Liver (tissue), 8 donors: ENCODE measurements at regions not wholly inside any gene's neighbourhood (a gene's known extent, or its start where the extent isn't known, plus 50 kb on each side); places are given as distances from the start of the nearest gene placed in this dataset.
"Not testable (repeated sequence)": the region's sequence is repeated elsewhere in the genome, so short reads cannot be mapped to it uniquely, and the experiment has no call there.

ENCODE experiments used
- DNase-seq: peaks from one replicate; pipeline ENCODE4 v3.0.0-alpha.2; 2017; ENCODE audit warnings: low spot score
- H3K27ac ChIP-seq, 2 donors: one replicate each; pipeline ENCODE4 v1.7.0; 2013; ENCODE audit warnings: inconsistent platforms in 2 of 2, low read length in 2 of 2, control low read depth in 1 of 2, low read depth in 1 of 2, mild to moderate bottlenecking in 1 of 2
- H3K27me3 ChIP-seq, 4 donors: one replicate each; pipeline versions ENCODE4 v1.6.1 to v1.7.0; 2013; ENCODE audit warnings: low read length in 3 of 4, inconsistent platforms in 1 of 4, mild to moderate bottlenecking in 1 of 4, moderate library complexity in 1 of 4; ENCODE audit not compliant: control insufficient read depth in 4 of 4, insufficient read depth in 4 of 4
- H3K36me3 ChIP-seq, 4 donors: one replicate each; pipeline versions ENCODE4 v1.6.1 to v1.7.0; 2013; ENCODE audit warnings: low read length in 3 of 4, mild to moderate bottlenecking in 3 of 4, low read depth in 1 of 4, moderate library complexity in 1 of 4; ENCODE audit not compliant: control insufficient read depth in 4 of 4, insufficient read depth in 3 of 4
- H3K4me1 ChIP-seq, 4 donors: one replicate each; pipeline versions ENCODE4 v1.6.1 to v1.7.0; 2013; ENCODE audit warnings: low read length in 3 of 4, mild to moderate bottlenecking in 3 of 4, moderate library complexity in 1 of 4; ENCODE audit not compliant: control insufficient read depth in 4 of 4, insufficient read depth in 4 of 4
- H3K4me3 ChIP-seq, 3 donors: one replicate each; pipeline versions ENCODE4 v1.6.1 to v1.7.0; 2013; ENCODE audit warnings: low read length in 3 of 3, control low read depth in 1 of 3, low read depth in 1 of 3, mild to moderate bottlenecking in 1 of 3
- H3K9ac ChIP-seq, 2 donors: one replicate each; pipeline ENCODE4 v1.7.0; 2013; ENCODE audit warnings: low read length in 2 of 2, mild to moderate bottlenecking in 2 of 2, moderate library complexity in 2 of 2, control low read depth in 1 of 2, low read depth in 1 of 2
- H3K9me3 ChIP-seq, 4 donors: one replicate each; pipeline versions ENCODE4 v1.6.1 to v1.7.0; 2013; ENCODE audit warnings: low read length in 3 of 4; ENCODE audit not compliant: control insufficient read depth in 4 of 4
- ATF3 ChIP-seq: IDR thresholded peaks from 2 replicates; pipeline ENCODE4 v1.6.1; 2016; ENCODE audit warnings: antibody characterized with exemption
- CTCF ChIP-seq: fragments of 150-350 bp; IDR thresholded peaks from 2 replicates; pipeline ENCODE4 v1.5.1; 2017; ENCODE audit warnings: improper control_type of control experiment, low read depth, low read length; ENCODE audit not compliant: missing input control
- FOXA2 ChIP-seq: IDR thresholded peaks from 2 replicates; pipeline ENCODE4 v1.6.1; 2016; ENCODE audit warnings: antibody characterized with exemption
- GABPA ChIP-seq, 2 donors: IDR thresholded peaks in 1 of 2; conservative IDR thresholded peaks in 1 of 2; 2 replicates each; pipeline ENCODE4 v1.6.1; 2016; ENCODE audit warnings: antibody characterized with exemption in 2 of 2, mild to moderate bottlenecking in 1 of 2, moderate library complexity in 1 of 2
- HNF4A ChIP-seq, 2 donors: conservative IDR thresholded peaks; 2 replicates each; pipeline ENCODE4 v1.6.1; 2016; ENCODE audit warnings: antibody characterized with exemption in 2 of 2, mild to moderate bottlenecking in 2 of 2
- HNF4G ChIP-seq: IDR thresholded peaks from 2 replicates; pipeline ENCODE4 v1.6.1; 2016; ENCODE audit warnings: antibody characterized with exemption
- JUND ChIP-seq, 2 donors: IDR thresholded peaks; 2 replicates each; pipeline ENCODE4 v1.6.1; 2016; ENCODE audit warnings: antibody characterized with exemption in 2 of 2
- NR2F2 ChIP-seq: IDR thresholded peaks from 2 replicates; pipeline ENCODE4 v1.6.1; 2016; ENCODE audit warnings: antibody characterized with exemption
- RAD21 ChIP-seq, 2 donors: IDR thresholded peaks; 2 replicates each; pipeline ENCODE4 v1.6.1; 2016; ENCODE audit warnings: antibody characterized with exemption in 2 of 2, mild to moderate bottlenecking in 2 of 2
- REST ChIP-seq: IDR thresholded peaks from 2 replicates; pipeline ENCODE4 v1.6.1; 2016; ENCODE audit warnings: antibody characterized with exemption, mild to moderate bottlenecking
- RXRA ChIP-seq, 2 donors: IDR thresholded peaks; 2 replicates each; pipeline ENCODE4 v1.6.1; 2017 to 2018; ENCODE audit warnings: antibody characterized with exemption in 2 of 2, mild to moderate bottlenecking in 1 of 2
- SP1 ChIP-seq: IDR thresholded peaks from 2 replicates; pipeline ENCODE4 v1.6.1; 2018; ENCODE audit warnings: antibody characterized with exemption, mild to moderate bottlenecking
- ZBTB33 ChIP-seq: IDR thresholded peaks from 2 replicates; pipeline ENCODE4 v1.6.1; 2016; ENCODE audit warnings: antibody characterized with exemption
- WGBS: extraction: QIAGEN DNeasy Blood & Tissue Kit; methylation state at CpG from one replicate; pipeline ENCODE4 v1.1.7; 2013; 5-methylcytosine and 5-hydroxymethylcytosine counted together
- donor health status: healthy.
- donor health status: healthy.
- donor health status: healthy.
- donor health status: healthy.
- donor health status: healthy.

GRCh38 chr3:137869022-137869421, 104.9 kb downstream of the SOX14 start:
- Histone ChIP-seq H3K36me3 (no peaks in the 10 kb centered on the region), H3K27ac (no peak overlapping the region), H3K27me3 (no peaks in the 10 kb centered on the region), H3K9me3 (no peaks in the 10 kb centered on the region), H3K4me1 (no peaks in the 10 kb centered on the region), H3K9ac (no peak overlapping the region), H3K4me3 (no peak overlapping the region)
- DNase-seq, result no peak
- WGBS, result 81% methylated on average over 5 of the region's 5 CpGs
- TF ChIP-seq FOXA2 (no peak), ZBTB33 (no peak), CTCF (no peak)

GRCh38 chr3:137872589-137872988, 108.5 kb downstream of the SOX14 start:
- H3K9me3 ChIP-seq, DNase-seq: not testable (repeated sequence)
- WGBS, result 93% methylated on average over 25 of the region's 25 CpGs

GRCh38 chr3:137896842-137897241, 113.1 kb upstream of the CLDN18 start:
- not testable (repeated sequence) for H3K9ac ChIP-seq, DNase-seq, H3K4me1 ChIP-seq, H3K27me3 ChIP-seq, H3K36me3 ChIP-seq, H3K9me3 ChIP-seq, H3K27ac ChIP-seq, H3K4me3 ChIP-seq
- 74% methylated on average over 6 of the region's 6 CpGs for WGBS

More at GRCh38 chr3:137872589-137872988, 108.5 kb downstream of the SOX14 start:
- not testable (repeated sequence) for H3K9ac ChIP-seq, H3K27me3 ChIP-seq, H3K36me3 ChIP-seq, H3K4me3 ChIP-seq, H3K4me1 ChIP-seq, H3K27ac ChIP-seq

GRCh38 chr3:137906985-137907649, 102.8 kb upstream of the CLDN18 start:
- no peak overlapping the region for H3K4me3 ChIP-seq
- H3K27ac ChIP-seq, result no peak overlapping the region
- 90% methylated on average over 10 of the region's 10 CpGs for WGBS
- no peak for DNase-seq
- H3K9me3 ChIP-seq, result peaks cover 0 to 9% (median 6%) of the 10 kb centered on the region in 4 donors
- no peaks in the 10 kb centered on the region for H3K36me3 ChIP-seq
- no peak overlapping the region for H3K9ac ChIP-seq
- H3K4me1 ChIP-seq, result no peaks in the 10 kb centered on the region
- H3K27me3 ChIP-seq, result no peaks in the 10 kb centered on the region
- no peak for TF ChIP-seq RAD21 (IDR thresholded peaks at IDR 0.05)
- no peak for TF ChIP-seq GABPA (IDR thresholded peaks at IDR 0.05 in 1 of 2, conservative IDR thresholded peaks at IDR 0.05 in 1 of 2)
- TF ChIP-seq JUND (IDR thresholded peaks at IDR 0.05), result no peak
- no peak for TF ChIP-seq CTCF
- TF ChIP-seq ATF3, result no peak
- TF ChIP-seq HNF4A (conservative IDR thresholded peaks at IDR 0.05), result no peak
- no peak for TF ChIP-seq RXRA (IDR thresholded peaks at IDR 0.05)
- no peak for TF ChIP-seq HNF4G
- no peak for TF ChIP-seq REST
- no peak for TF ChIP-seq SP1
- no peak for TF ChIP-seq NR2F2
- TF ChIP-seq FOXA2, result no peak
